Endometrium (tissue), 2 donors: ENCODE measurements at regions not wholly inside any gene's neighbourhood (a gene's known extent, or its start where the extent isn't known, plus 50 kb on each side); places are given as distances from the start of the nearest gene placed in this dataset.
A peak's percentile ranks its signal among the peaks of the same experiment; 100 is the strongest.
"Not testable (repeated sequence)": the region's sequence is repeated elsewhere in the genome, so short reads cannot be mapped to it uniquely, and the experiment has no call there.

Experiments
- FAIRE-seq: peaks from 2 replicates; lab custom pipeline; 2012; peaks lifted over from hg19 to GRCh38; lab: Jason Lieb, UNC
- donor health status: control.
- donor health status: control.

GRCh38 chr2:17193433-17193890, 324.8 kb downstream of the RAD51AP2 start:
- FAIRE-seq: not testable (repeated sequence)

- FAIRE-seq: no peak
These were observed 327.0 kb downstream of the RAD51AP2 start for GRCh38 chr2:17191223-17191622.

- FAIRE-seq: no peak
These were observed 327.7 kb downstream of the RAD51AP2 start for GRCh38 chr2:17190527-17190926.

GRCh38 chr2:17188721-17189120, 329.5 kb downstream of the RAD51AP2 start:
- no peak for FAIRE-seq

GRCh38 chr2:17184512-17184911, 333.7 kb downstream of the RAD51AP2 start:
- no peak for FAIRE-seq

GRCh38 chr2:17182399-17182798, 335.8 kb downstream of the RAD51AP2 start:
- no peak for FAIRE-seq

DNA sequence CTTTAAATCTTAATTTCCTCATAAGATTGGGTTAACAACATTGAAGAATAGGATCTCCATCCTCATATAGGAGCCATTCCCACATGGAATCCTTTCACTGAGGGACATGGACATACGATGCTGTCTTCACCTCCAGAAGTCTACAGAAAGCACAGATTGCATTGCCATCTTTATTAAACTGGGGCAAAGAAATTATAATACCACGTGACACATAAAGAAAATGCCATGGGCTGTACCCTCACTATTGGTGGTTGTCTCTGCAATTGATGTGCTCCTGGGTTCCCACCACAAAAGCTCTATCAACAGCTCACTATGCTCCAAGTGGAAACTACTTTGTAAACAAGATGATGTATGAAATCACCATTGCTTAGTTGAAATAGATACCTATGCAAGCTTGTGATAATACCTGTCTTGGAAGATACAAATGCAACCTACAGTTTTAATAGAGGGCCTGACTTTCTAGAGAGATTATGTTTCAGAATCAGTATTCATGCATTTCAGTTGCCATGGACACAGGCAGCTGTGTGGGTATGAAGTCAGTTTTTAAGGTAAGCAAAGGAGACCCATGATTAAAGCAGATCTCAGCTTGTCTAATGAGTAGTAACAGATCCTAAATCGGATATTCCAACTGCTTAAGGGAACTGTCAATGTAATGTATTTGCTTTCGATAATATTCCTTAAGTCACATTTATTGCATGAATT, 337.0 kb downstream of the RAD51AP2 start:
- no peak for FAIRE-seq

- no peak for FAIRE-seq
These were observed 339.0 kb downstream of the RAD51AP2 start for GRCh38 chr2:17179145-17179808.

DNA sequence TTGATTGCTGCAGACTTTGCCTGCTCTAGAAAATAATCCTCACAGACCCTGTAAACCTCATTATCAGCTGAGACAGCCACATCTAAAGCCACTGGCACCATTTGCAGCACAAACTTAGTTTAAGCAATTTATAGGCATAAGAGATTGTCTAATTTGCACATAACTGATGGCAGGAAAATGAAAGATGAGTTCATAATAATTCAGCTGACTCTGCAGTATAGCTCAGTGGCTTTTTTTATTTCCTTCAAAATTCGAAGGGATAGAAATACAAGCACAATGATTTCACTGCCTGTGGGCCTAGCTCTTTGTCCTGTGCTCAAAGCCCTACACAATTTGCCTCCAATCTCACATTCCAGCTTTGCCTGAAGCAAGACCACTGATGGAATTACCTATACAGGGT, 341.2 kb downstream of the RAD51AP2 start:
- no peak for FAIRE-seq

- no peak for FAIRE-seq
These were observed 346.7 kb downstream of the RAD51AP2 start for GRCh38 chr2:17171446-17172049.

DNA sequence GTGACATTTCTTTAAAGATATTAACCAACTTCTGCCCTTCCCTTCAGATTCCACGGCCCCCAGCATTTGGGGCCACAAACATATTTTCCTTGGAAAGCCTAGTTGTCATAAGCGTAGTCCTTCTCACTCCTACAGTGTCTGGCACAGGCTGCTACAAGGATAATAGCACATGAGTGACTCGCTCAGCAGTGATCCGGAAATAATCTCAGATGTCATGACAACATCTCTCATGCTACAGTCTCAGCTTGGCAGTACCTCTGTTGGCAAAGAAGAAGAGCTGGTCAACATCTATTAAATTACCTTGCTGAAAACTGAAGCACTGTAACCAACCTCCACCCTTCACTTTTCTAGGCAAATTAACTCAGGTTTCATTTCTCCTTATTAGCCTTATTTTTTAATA, 351.7 kb downstream of the RAD51AP2 start:
- no peak for FAIRE-seq

GRCh38 chr2:17164550-17164949, 353.7 kb downstream of the RAD51AP2 start:
- no peak for FAIRE-seq

DNA sequence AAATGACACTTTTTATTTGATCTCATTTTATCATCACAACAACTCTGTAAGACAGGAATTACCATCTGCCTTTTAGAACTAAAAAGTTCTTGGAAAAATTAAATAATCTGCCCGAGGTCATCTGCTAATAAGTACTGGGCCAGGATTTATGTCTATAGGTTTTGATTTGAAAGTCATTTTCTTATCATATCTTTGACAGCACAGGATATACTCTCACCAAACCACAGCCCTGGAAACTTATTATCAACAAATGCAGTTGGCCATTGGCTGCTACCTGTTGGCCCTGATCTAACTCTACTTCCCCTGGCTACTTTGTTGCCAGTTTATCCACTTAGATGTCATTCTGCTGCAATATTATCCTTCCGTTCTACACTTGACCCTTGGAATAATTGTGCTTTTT, 354.6 kb downstream of the RAD51AP2 start:
- no peak for FAIRE-seq

GRCh38 chr2:17162713-17163112, 355.5 kb downstream of the RAD51AP2 start:
- FAIRE-seq: no peak

GRCh38 chr2:17160594-17160993, 357.6 kb downstream of the RAD51AP2 start:
- no peak for FAIRE-seq

DNA sequence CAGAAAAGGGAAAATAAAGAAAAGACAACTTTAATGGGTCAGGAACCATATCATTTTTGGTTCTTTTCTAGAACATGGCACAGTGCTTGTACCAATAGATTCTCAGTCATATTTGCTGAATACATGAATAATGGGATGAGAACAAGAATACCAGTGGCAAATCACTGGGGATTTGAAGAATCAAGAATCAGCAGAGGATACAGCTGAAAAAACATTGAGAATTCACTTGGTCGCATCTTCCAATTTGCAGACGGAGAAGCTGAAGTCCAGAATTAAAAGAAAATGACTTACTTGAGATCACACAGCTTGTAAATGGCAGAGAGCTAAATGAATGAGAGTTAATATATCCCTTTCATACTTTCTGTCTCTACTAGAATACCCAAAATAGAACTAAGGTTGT, 362.2 kb downstream of the RAD51AP2 start:
- no peak for FAIRE-seq

GRCh38 chr2:17149945-17150344, 368.3 kb downstream of the RAD51AP2 start:
- no peak for FAIRE-seq

DNA sequence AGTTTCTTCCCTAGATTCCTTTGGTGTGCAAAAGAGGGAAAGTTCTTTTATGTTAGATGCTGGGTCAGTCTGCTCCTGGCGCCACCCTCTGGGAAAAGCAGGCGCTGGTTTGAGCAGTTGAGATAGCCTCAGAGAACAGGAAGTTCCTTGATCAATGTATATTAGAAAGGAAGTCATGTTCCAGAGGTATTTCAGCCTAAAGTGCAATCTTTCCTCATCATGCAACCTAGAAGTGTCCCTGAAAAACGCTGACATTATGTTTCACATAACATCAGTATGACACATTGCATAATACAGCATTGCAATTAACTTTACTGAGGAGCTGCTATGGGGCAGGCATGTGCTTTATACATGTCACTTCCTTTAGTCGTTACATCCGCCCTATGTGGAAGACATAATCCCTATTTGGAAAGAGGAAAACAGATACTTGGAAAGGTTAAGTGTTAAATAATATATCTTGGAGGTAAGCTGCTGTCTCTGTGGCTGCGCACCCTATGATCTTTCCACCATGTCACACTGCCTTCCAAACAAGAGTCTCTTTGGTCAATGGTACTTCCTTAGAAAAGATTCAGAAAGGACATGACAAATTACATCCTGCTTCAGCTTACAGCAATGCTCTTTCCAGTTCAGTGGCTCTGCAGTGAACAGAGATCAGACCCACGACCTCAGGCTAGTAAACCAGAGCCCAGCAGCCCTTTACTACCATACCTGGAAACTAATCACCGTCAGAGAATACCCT, 369.7 kb downstream of the RAD51AP2 start:
- FAIRE-seq: no peak

GRCh38 chr2:17146358-17146757, 371.9 kb downstream of the RAD51AP2 start:
- no peak for FAIRE-seq

GRCh38 chr2:17136877-17137276, 381.4 kb downstream of the RAD51AP2 start:
- FAIRE-seq: peak; percentile 50

DNA sequence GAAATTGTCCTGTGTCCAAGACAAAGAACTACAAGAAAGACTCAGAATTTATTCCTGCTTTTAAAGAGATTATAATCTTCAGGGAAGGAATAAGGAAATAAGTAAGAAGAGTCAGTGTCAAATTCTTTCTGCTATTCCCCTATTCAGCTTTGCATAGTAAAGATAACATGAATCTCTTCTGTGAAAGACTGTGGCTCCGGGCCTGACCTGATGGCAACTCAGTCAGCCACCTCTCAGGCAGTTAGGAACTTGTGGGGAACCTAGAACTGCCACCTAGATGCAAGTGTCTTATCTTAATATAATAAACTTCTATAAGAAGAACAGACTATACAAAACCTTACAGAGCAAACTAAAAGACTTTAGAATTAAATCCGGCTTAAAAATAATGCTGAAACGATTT, 382.0 kb downstream of the RAD51AP2 start:
- no peak for FAIRE-seq

GRCh38 chr2:17135619-17136018, 382.6 kb downstream of the RAD51AP2 start:
- FAIRE-seq: no peak
